PC-3 (cell line): ENCODE measurements at regions not wholly inside any gene's neighbourhood (a gene's known extent, or its start where the extent isn't known, plus 50 kb on each side); places are given as distances from the start of the nearest gene placed in this dataset.

ENCODE experiments used
- ATAC-seq: fragments of 200-7000 bp; cut with Tn5 transposase; 2 replicates; pipeline ENCODE4 v1.9.1; 2020; ENCODE audit warnings: mild to moderate bottlenecking, moderate library complexity
- BruUV-seq: library from RNA; stranded (reverse); fragments of 400-500 nt; replicated peaks from 2 replicates; lab custom pipeline; 2021; lab: Mats Ljungman, UMichigan
- CTCF ChIA-PET: fragments of 300-600 bp; sonication (Branson Sonifier 250); formaldehyde crosslinking; loops from one replicate; lab custom pipeline; 2022; ENCODE audit warnings: antibody characterized with exemption; lab: Charles Lee
- POLR2A ChIA-PET: fragments of 300-600 bp; sonication (Branson Sonifier 250); formaldehyde crosslinking; loops from one replicate; lab custom pipeline; 2022; ENCODE audit warnings: antibody characterized with exemption; ENCODE audit not compliant: unreplicated experiment; lab: Charles Lee
- DNase-seq: peaks from one replicate; pipeline ENCODE4 v3.0.0-alpha.2; 2015
- H2AFZ ChIP-seq: fragments of 300-600 bp; sonication (generic); 2 replicates; pipeline ENCODE4 v1.6.0; 2016; ENCODE audit warnings: antibody characterized with exemption, low read length
- H3F3A ChIP-seq: fragments of 300-600 bp; sonication (generic); one replicate; pipeline ENCODE4 v1.6.0; 2017; ENCODE audit warnings: antibody characterized with exemption, low read length, control low read depth, mild to moderate bottlenecking; ENCODE audit not compliant: unreplicated experiment
- H3K27ac ChIP-seq: fragments of 300-600 bp; sonication (generic); 2 replicates; pipeline ENCODE4 v1.5.1; 2016; ENCODE audit warnings: mild to moderate bottlenecking, low read length
- H3K27me3 ChIP-seq: fragments of 300-600 bp; sonication (generic); 2 replicates; pipeline ENCODE4 v1.6.1; 2016; ENCODE audit warnings: low read length, mixed read lengths
- H3K36me3 ChIP-seq: fragments of 300-600 bp; sonication (generic); 2 replicates; pipeline ENCODE4 v1.6.1; 2016; ENCODE audit warnings: low read depth, mixed run types, low read length, mixed read lengths
- H3K4me1 ChIP-seq: fragments of 300-600 bp; sonication (generic); 2 replicates; pipeline ENCODE4 v1.5.1; 2016; ENCODE audit warnings: low read length; ENCODE audit not compliant: insufficient read depth
- H3K4me2 ChIP-seq: fragments of 300-600 bp; sonication (generic); 2 replicates; pipeline ENCODE4 v1.6.0; 2016; ENCODE audit warnings: low read length
- H3K4me3 ChIP-seq: fragments of 300-600 bp; sonication (generic); 2 replicates; pipeline ENCODE4 v1.5.1; 2016; ENCODE audit warnings: mild to moderate bottlenecking, low read length, mixed read lengths
- H3K79me2 ChIP-seq: fragments of 300-600 bp; sonication (generic); 2 replicates; pipeline ENCODE4 v1.6.1; 2017; ENCODE audit warnings: low read length, mixed read lengths
- H3K9ac ChIP-seq: fragments of 300-600 bp; sonication (generic); 2 replicates; pipeline ENCODE4 v1.6.0; 2016; ENCODE audit warnings: mild to moderate bottlenecking, low read length
- H3K9me2 ChIP-seq: fragments of 300-600 bp; sonication (generic); replicated peaks from 2 replicates; pipeline ENCODE4 v1.6.1; 2016; ENCODE audit warnings: mixed run types, low read length, mixed read lengths
- H3K9me3 ChIP-seq: fragments of 300-600 bp; sonication (generic); 2 replicates; pipeline ENCODE4 v1.6.1; 2016; ENCODE audit warnings: low read length, mixed read lengths
- H4K20me1 ChIP-seq: fragments of 300-600 bp; sonication (generic); 2 replicates; pipeline ENCODE4 v1.6.1; 2016; ENCODE audit warnings: low read length, mixed read lengths
- EZH2 ChIP-seq: fragments of 300-600 bp; sonication (generic); IDR thresholded peaks from one replicate; pipeline ENCODE4 v1.6.1; 2017; ENCODE audit warnings: antibody characterized with exemption, mild to moderate bottlenecking, low read length; ENCODE audit not compliant: unreplicated experiment
- EZH2phosphoT487 ChIP-seq: fragments of 300-600 bp; sonication (generic); IDR thresholded peaks from 2 replicates; pipeline ENCODE4 v1.6.1; 2018; ENCODE audit warnings: mild to moderate bottlenecking, antibody characterized with exemption, low read length, borderline replicate concordance
- intact Hi-C: fragments of 100-400 bp; cut with micrococcal nuclease; formaldehyde crosslinking; loops from 2 replicates; pipeline ENCODE4 v1.9.0; 2023
- TF ChIP-seq, protein P1 (sequence below): fragments of 300-600 bp; sonication (generic); conservative IDR thresholded peaks from 2 replicates; pipeline ENCODE4 v1.5.1; 2017; ENCODE audit warnings: antibody characterized with exemption, low read depth, mild to moderate bottlenecking, low read length

DNA sequence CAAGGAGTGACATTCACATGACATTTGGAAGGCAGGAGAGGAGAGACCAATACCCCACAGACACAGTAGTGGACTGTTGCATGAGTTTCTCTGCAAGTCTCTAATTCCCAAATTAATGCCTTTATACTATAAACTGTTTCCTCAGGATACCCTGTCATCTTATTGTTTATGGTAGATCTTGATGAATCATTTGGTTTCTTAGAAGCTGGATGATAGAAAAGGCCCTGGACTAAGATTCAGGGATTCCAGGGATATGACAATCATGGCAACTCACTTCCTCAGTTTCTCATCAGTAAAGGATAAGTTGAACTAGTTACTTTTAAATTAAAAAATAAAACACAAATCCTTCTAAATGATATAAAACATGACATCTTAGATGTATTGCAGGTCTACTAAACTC lies 292.5 kb downstream of the TDRD15 start:
- Histone ChIP-seq H3K79me2 (no peaks in the 10 kb centered on the region), H3K4me1 (no peaks in the 10 kb centered on the region), H3K9ac (no peak overlapping the region), H3K9me3 (0 out of 2 replicates have a peak, but pooled peaks cover 5% of the 10 kb centered on the region), H3K27ac (no peak overlapping the region), H4K20me1 (no peaks in the 10 kb centered on the region), H3K4me2 (no peak overlapping the region), H3K27me3 (no peaks in the 10 kb centered on the region), H3K36me3 (no peaks in the 10 kb centered on the region), H3K9me2 (no peaks in the 10 kb centered on the region), H3K4me3 (no peak overlapping the region), H2AFZ (no peak overlapping the region), H3F3A (no peaks in the 10 kb centered on the region)
- DNase-seq: no peak
- no TSS peak for BruUV-seq
- CTCF ChIA-PET: no interaction called here
- TF ChIP-seq EZH2phosphoT487: no peak
- no peak for TF ChIP-seq EZH2
- TF ChIP-seq, protein P1, sequence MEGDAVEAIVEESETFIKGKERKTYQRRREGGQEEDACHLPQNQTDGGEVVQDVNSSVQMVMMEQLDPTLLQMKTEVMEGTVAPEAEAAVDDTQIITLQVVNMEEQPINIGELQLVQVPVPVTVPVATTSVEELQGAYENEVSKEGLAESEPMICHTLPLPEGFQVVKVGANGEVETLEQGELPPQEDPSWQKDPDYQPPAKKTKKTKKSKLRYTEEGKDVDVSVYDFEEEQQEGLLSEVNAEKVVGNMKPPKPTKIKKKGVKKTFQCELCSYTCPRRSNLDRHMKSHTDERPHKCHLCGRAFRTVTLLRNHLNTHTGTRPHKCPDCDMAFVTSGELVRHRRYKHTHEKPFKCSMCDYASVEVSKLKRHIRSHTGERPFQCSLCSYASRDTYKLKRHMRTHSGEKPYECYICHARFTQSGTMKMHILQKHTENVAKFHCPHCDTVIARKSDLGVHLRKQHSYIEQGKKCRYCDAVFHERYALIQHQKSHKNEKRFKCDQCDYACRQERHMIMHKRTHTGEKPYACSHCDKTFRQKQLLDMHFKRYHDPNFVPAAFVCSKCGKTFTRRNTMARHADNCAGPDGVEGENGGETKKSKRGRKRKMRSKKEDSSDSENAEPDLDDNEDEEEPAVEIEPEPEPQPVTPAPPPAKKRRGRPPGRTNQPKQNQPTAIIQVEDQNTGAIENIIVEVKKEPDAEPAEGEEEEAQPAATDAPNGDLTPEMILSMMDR: no peak
- no peak for ATAC-seq
- intact Hi-C loops: no loop called here
- POLR2A ChIA-PET: no interaction called here

DNA sequence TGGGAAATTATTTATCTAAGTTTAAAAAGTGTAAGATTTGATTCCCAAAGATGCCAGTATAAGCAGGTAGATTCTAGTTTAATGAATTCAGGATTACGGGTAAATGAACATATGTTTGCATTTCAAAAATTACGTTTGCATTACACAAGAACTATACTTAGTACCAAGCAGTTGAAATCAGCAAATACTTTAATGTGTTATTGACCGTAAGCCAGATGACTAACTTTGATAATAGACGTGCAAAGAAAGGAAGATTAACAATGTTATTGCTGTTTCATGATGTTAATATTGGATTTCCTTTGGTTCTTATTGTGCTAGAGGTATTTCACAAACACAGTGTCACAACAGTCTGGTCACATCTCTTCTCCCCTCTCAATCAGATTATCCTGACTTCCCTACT lies 294.7 kb downstream of the TDRD15 start:
- CTCF ChIA-PET: no interaction called here

More for the DNA sequence above, 294.7 kb downstream of the TDRD15 start:
- no peaks in the 10 kb centered on the region for H3K27me3 ChIP-seq
- no peak overlapping the region for H3K4me3 ChIP-seq
- H3K4me2 ChIP-seq: no peak overlapping the region
- intact Hi-C loops: no loop called here
- TF ChIP-seq EZH2 (no peak), EZH2phosphoT487 (no peak)
- TF ChIP-seq, protein P1: no peak
- H3K36me3 ChIP-seq: no peaks in the 10 kb centered on the region
- H3F3A ChIP-seq: no peaks in the 10 kb centered on the region
- H3K4me1 ChIP-seq: no peaks in the 10 kb centered on the region
- peaks cover 7% of the 10 kb centered on the region; the same call in 1 of the 2 replicates for H3K9me3 ChIP-seq
- H3K79me2 ChIP-seq: no peaks in the 10 kb centered on the region
- BruUV-seq: no TSS peak
- ATAC-seq: no peak
- POLR2A ChIA-PET: no interaction called here
- no peaks in the 10 kb centered on the region for H4K20me1 ChIP-seq
- no peaks in the 10 kb centered on the region for H3K9me2 ChIP-seq
- H3K27ac ChIP-seq: no peak overlapping the region
- no peak overlapping the region for H3K9ac ChIP-seq
- no peak overlapping the region for H2AFZ ChIP-seq
- DNase-seq: no peak
